ENCODE measurements at regions not wholly inside any gene's neighbourhood (a gene's known extent, or its start where the extent isn't known, plus 50 kb on each side); places are given as distances from the start of the nearest gene placed in this dataset.

GRCh38 chr5:118651002-118651401 is 337.3 kb downstream of the DTWD2 start:
- Histone ChIP-seq H3K79me2 (ENCODE audit: low read length) (no peaks in the 10 kb centered on the region), H3K4me3 (ENCODE audit: low read length) (no peak overlapping the region), H3K4me1 (ENCODE audit: low read length) (no peaks in the 10 kb centered on the region), H3K4me2 (ENCODE audit: low read depth, low read length) (no peak overlapping the region), H3K9ac (ENCODE audit: low read length) (no peak overlapping the region), H2AFZ (ENCODE audit: low read length) (no peak overlapping the region), H3F3A (ENCODE audit: insufficient read depth, low read length) (no peaks in the 10 kb centered on the region), H3K27me3 (replicated peaks; ENCODE audit: insufficient read depth, low read length) (no peaks in the 10 kb centered on the region), H3K36me3 (replicated peaks; ENCODE audit: insufficient read depth, low read length) (no peaks in the 10 kb centered on the region), H4K20me1 (ENCODE audit: insufficient read depth, low read length) (no peaks in the 10 kb centered on the region), H3K9me3 (replicated peaks; ENCODE audit: insufficient read depth, low read length) (no peaks in the 10 kb centered on the region), H3K27ac (ENCODE audit: low read length) (no peak overlapping the region), H3K9me2 (replicated peaks; ENCODE audit: insufficient read depth, low read length) (no peaks in the 10 kb centered on the region)
- no peak for TF ChIP-seq EZH2 (optimal IDR thresholded peaks at IDR 0.05; ENCODE audit: low read depth, low read length)
- no peak for TF ChIP-seq EZH2phosphoT487 (IDR thresholded peaks at IDR 0.05; ENCODE audit: low read length)
- TF ChIP-seq CTCF (IDR thresholded peaks at IDR 0.05; ENCODE audit: low read length), result no peak
- no peak for DNase-seq

DNA sequence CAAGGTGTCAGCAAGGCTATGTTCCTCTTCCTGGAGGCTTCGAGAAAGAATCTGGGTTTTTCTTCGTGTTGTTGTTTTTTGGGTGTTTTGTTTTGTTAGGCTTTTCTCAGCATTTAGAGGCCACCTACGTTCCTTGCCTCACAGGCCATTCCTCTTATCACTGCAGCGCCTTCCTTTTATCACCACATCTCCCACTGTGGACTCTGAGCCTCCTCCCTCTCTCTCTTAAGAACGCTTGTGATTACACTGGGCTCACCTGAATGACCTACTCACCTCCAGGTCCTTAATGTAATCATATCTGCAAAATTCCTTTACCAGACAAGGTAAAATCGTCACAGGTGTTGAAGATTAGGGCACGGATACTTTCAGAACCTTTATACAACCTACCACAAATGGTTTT is 340.8 kb downstream of the DTWD2 start:
- Histone ChIP-seq H3K27ac (ENCODE audit: low read length) (no peak overlapping the region), H3K9me2 (replicated peaks; ENCODE audit: insufficient read depth, low read length) (no peaks in the 10 kb centered on the region), H3K9me3 (replicated peaks; ENCODE audit: insufficient read depth, low read length) (no peaks in the 10 kb centered on the region), H4K20me1 (ENCODE audit: insufficient read depth, low read length) (no peaks in the 10 kb centered on the region), H3K4me1 (ENCODE audit: low read length) (no peaks in the 10 kb centered on the region), H2AFZ (ENCODE audit: low read length) (no peak overlapping the region), H3K27me3 (replicated peaks; ENCODE audit: insufficient read depth, low read length) (no peaks in the 10 kb centered on the region), H3K36me3 (replicated peaks; ENCODE audit: insufficient read depth, low read length) (no peaks in the 10 kb centered on the region), H3K4me3 (ENCODE audit: low read length) (no peak overlapping the region), H3K9ac (ENCODE audit: low read length) (no peak overlapping the region), H3F3A (ENCODE audit: insufficient read depth, low read length) (no peaks in the 10 kb centered on the region), H3K4me2 (ENCODE audit: low read depth, low read length) (no peak overlapping the region), H3K79me2 (ENCODE audit: low read length) (no peaks in the 10 kb centered on the region)
- DNase-seq, result no peak
- TF ChIP-seq EZH2 (optimal IDR thresholded peaks at IDR 0.05; ENCODE audit: low read depth, low read length) (no peak), EZH2phosphoT487 (IDR thresholded peaks at IDR 0.05; ENCODE audit: low read length) (no peak), CTCF (IDR thresholded peaks at IDR 0.05; ENCODE audit: low read length) (no peak)

- H3K27me3 ChIP-seq (replicated peaks; ENCODE audit: insufficient read depth, low read length), result no peaks in the 10 kb centered on the region
- no peak for DNase-seq
Observed at GRCh38 chr5:118646917-118647316, 341.4 kb downstream of the DTWD2 start.

More at GRCh38 chr5:118646917-118647316, 341.4 kb downstream of the DTWD2 start:
- H3K9me2 ChIP-seq (replicated peaks; ENCODE audit: insufficient read depth, low read length), result no peaks in the 10 kb centered on the region
- no peak overlapping the region for H3K4me2 ChIP-seq (ENCODE audit: low read depth, low read length)
- no peaks in the 10 kb centered on the region for H3K4me1 ChIP-seq (ENCODE audit: low read length)
- no peaks in the 10 kb centered on the region for H3F3A ChIP-seq (ENCODE audit: insufficient read depth, low read length)
- H3K79me2 ChIP-seq (ENCODE audit: low read length), result no peaks in the 10 kb centered on the region
- H3K9ac ChIP-seq (ENCODE audit: low read length), result no peak overlapping the region
- H3K36me3 ChIP-seq (replicated peaks; ENCODE audit: insufficient read depth, low read length), result no peaks in the 10 kb centered on the region
- H3K9me3 ChIP-seq (replicated peaks; ENCODE audit: insufficient read depth, low read length), result no peaks in the 10 kb centered on the region
- no peak for TF ChIP-seq EZH2 (optimal IDR thresholded peaks at IDR 0.05; ENCODE audit: low read depth, low read length)
- no peak for TF ChIP-seq EZH2phosphoT487 (IDR thresholded peaks at IDR 0.05; ENCODE audit: low read length)
- no peak for TF ChIP-seq CTCF (IDR thresholded peaks at IDR 0.05; ENCODE audit: low read length)
- no peak overlapping the region for H2AFZ ChIP-seq (ENCODE audit: low read length)
- no peaks in the 10 kb centered on the region for H4K20me1 ChIP-seq (ENCODE audit: insufficient read depth, low read length)
- no peak overlapping the region for H3K4me3 ChIP-seq (ENCODE audit: low read length)
- H3K27ac ChIP-seq (ENCODE audit: low read length), result no peak overlapping the region
